Caco-2 (cell line): ENCODE measurements at regions not wholly inside any gene's neighbourhood (a gene's known extent, or its start where the extent isn't known, plus 50 kb on each side); places are given as distances from the start of the nearest gene placed in this dataset.

Source experiments
- BruUV-seq: library from RNA; stranded (reverse); fragments of 400-500 nt; replicated peaks from 2 replicates; lab custom pipeline; 2021; lab: Mats Ljungman, UMichigan
- CTCF ChIA-PET: fragments of 300-600 bp; sonication (Branson Sonifier 250); formaldehyde crosslinking; loops from one replicate; lab custom pipeline; 2022; ENCODE audit warnings: antibody characterized with exemption; lab: Charles Lee
- POLR2A ChIA-PET: fragments of 300-600 bp; sonication (Branson Sonifier 250); formaldehyde crosslinking; loops from one replicate; lab custom pipeline; 2022; ENCODE audit warnings: antibody characterized with exemption; lab: Charles Lee
- DNase-seq, 2 experiments: peaks; one replicate each; pipeline versions ENCODE4 v3.0.0 to v3.0.0-alpha.2; 2020 to 2022
- H3K27me3 ChIP-seq: replicated peaks from 2 replicates; pipeline ENCODE4 v1.6.0; 2011; ENCODE audit warnings: low read length; ENCODE audit not compliant: control insufficient read depth, insufficient read depth
- H3K36me3 ChIP-seq: 2 replicates; pipeline ENCODE4 v1.5.1; 2011; ENCODE audit warnings: low read length; ENCODE audit not compliant: control insufficient read depth, insufficient read depth
- H3K4me1 ChIP-seq: fragments of 250-450 bp; sonication (Bioruptor Pico); 2 replicates; pipeline ENCODE4 v1.5.1; 2020; ENCODE audit warnings: mild to moderate bottlenecking
- H3K4me3 ChIP-seq: 2 replicates; pipeline ENCODE4 v1.5.1; 2011; ENCODE audit warnings: low read depth, mild to moderate bottlenecking, control low read depth, low read length
- H3K9me3 ChIP-seq: fragments of 250-450 bp; sonication (Bioruptor Pico); 2 replicates; pipeline ENCODE4 v1.5.1; 2020; ENCODE audit warnings: mild to moderate bottlenecking, moderate library complexity
- H3K27ac Mint-ChIP-seq: one replicate; pipeline ENCODE4 v1.8.0; 2022; ENCODE audit warnings: mixed read lengths; ENCODE audit not compliant: unreplicated experiment
- H3K27me3 Mint-ChIP-seq: one replicate; pipeline ENCODE4 v1.8.0; 2022; ENCODE audit warnings: mixed read lengths; ENCODE audit not compliant: insufficient read depth, unreplicated experiment
- H3K36me3 Mint-ChIP-seq: one replicate; pipeline ENCODE4 v1.8.0; 2022; ENCODE audit warnings: mild to moderate bottlenecking, mixed read lengths; ENCODE audit not compliant: insufficient read depth, unreplicated experiment
- H3K4me1 Mint-ChIP-seq: one replicate; pipeline ENCODE4 v1.8.0; 2022; ENCODE audit warnings: low read depth, mixed read lengths; ENCODE audit not compliant: unreplicated experiment
- H3K4me3 Mint-ChIP-seq: one replicate; pipeline ENCODE4 v1.8.0; 2022; ENCODE audit warnings: mild to moderate bottlenecking, moderate library complexity, mixed read lengths; ENCODE audit not compliant: unreplicated experiment
- H3K9me3 Mint-ChIP-seq: one replicate; pipeline ENCODE4 v1.8.0; 2022; ENCODE audit warnings: mixed read lengths; ENCODE audit not compliant: unreplicated experiment
- intact Hi-C: fragments of 100-400 bp; cut with micrococcal nuclease; formaldehyde crosslinking; loops from one replicate; pipeline ENCODE4 v1.10.0; 2022; ENCODE audit not compliant: unreplicated experiment
- TF ChIP-seq, protein P1 (sequence below), 2 experiments: fragments of 200-600 bp in 1 of 2; IDR thresholded peaks; 1 replicate in 1 of 2; 2 replicates in 1 of 2; pipeline versions ENCODE4 v1.5.1 to v1.8.0; 2011 to 2022; ENCODE audit warnings: antibody characterized with exemption in 1 of 2, control low read depth in 1 of 2, inconsistent platforms in 1 of 2, low read depth in 1 of 2, low read length in 1 of 2, mild to moderate bottlenecking in 1 of 2, moderate library complexity in 1 of 2; ENCODE audit not compliant: insufficient read depth in 1 of 2, severe bottlenecking in 1 of 2, unreplicated experiment in 1 of 2

GRCh38 chr15:37823601-37824275, 110.7 kb upstream of the TMCO5A start:
- intact Hi-C loops = no loop called here
- H3K36me3 ChIP-seq = no peaks in the 10 kb centered on the region
- Mint-ChIP-seq H3K27ac (no peak overlapping the region), H3K36me3 (no peaks in the 10 kb centered on the region), H3K4me1 (no peaks in the 10 kb centered on the region), H3K9me3 (no peaks in the 10 kb centered on the region), H3K4me3 (no peak overlapping the region), H3K27me3 (peaks cover 3% of the 10 kb centered on the region)
- BruUV-seq = no TSS peak
- no peak for DNase-seq
- no peaks in the 10 kb centered on the region for H3K4me1 ChIP-seq
- TF ChIP-seq, protein P1, sequence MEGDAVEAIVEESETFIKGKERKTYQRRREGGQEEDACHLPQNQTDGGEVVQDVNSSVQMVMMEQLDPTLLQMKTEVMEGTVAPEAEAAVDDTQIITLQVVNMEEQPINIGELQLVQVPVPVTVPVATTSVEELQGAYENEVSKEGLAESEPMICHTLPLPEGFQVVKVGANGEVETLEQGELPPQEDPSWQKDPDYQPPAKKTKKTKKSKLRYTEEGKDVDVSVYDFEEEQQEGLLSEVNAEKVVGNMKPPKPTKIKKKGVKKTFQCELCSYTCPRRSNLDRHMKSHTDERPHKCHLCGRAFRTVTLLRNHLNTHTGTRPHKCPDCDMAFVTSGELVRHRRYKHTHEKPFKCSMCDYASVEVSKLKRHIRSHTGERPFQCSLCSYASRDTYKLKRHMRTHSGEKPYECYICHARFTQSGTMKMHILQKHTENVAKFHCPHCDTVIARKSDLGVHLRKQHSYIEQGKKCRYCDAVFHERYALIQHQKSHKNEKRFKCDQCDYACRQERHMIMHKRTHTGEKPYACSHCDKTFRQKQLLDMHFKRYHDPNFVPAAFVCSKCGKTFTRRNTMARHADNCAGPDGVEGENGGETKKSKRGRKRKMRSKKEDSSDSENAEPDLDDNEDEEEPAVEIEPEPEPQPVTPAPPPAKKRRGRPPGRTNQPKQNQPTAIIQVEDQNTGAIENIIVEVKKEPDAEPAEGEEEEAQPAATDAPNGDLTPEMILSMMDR (IDR thresholded peaks at IDR 0.05; ENCODE audit: insufficient read depth in 1 of 2, low read depth in 1 of 2, low read length in 1 of 2, severe bottlenecking in 1 of 2, unreplicated experiment in 1 of 2) = no peak
- CTCF ChIA-PET = no interaction called here
- H3K27me3 ChIP-seq = no peaks in the 10 kb centered on the region
- H3K9me3 ChIP-seq = no peaks in the 10 kb centered on the region
- POLR2A ChIA-PET = no interaction called here
- H3K4me3 ChIP-seq = no peak overlapping the region

DNA sequence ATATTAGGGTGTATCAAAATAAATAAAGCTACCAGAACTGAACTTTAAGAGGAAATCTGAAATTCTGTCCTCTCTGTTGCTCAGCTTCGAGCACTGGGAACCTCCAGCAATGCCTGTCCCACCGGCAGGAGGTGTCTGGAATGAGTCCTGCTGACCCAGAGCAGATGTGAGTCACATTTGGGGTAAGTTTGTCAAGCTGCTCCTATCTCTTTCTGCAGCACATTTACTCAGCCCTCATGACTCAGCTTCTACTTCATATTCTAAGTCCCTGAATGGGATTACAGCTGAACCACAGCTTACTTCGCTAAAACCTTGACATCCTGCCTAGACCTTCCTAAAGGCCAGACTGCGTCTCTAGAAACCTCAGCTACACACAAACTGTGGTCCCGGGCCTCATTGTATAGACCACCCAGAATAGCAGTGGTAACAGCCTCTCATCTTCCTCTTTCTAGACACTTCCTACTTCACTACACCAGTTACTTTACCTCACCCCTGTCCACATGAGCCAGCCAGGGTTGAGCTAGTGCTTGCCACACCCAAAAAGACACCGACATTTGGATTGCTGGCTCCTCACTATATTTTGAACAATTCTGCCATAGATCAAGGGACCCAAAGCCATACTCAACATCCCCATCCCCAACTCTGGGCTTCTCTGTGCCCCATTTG, 109.6 kb upstream of the TMCO5A start:
- Histone ChIP-seq H3K27me3 (no peaks in the 10 kb centered on the region), H3K4me3 (no peak overlapping the region), H3K9me3 (no peaks in the 10 kb centered on the region), H3K36me3 (no peaks in the 10 kb centered on the region), H3K4me1 (no peaks in the 10 kb centered on the region)
- Mint-ChIP-seq H3K36me3 (no peaks in the 10 kb centered on the region), H3K27ac (no peak overlapping the region), H3K9me3 (no peaks in the 10 kb centered on the region), H3K4me1 (no peaks in the 10 kb centered on the region), H3K4me3 (no peak overlapping the region), H3K27me3 (no peaks in the 10 kb centered on the region)
- no TSS peak for BruUV-seq
- CTCF ChIA-PET = interaction anchor here (0.7 to 1.0 kb wide), 3 partner anchors 56 to 164 kb away, joined by 3 to 4 read pairs (median 3); no protein-coding TSS in a partner anchor
- TF ChIP-seq, protein P1 (IDR thresholded peaks at IDR 0.05; ENCODE audit: insufficient read depth in 1 of 2, low read depth in 1 of 2, low read length in 1 of 2, severe bottlenecking in 1 of 2, unreplicated experiment in 1 of 2) = peak in 1 of 2 experiments; percentile 8
- DNase-seq = no peak
- intact Hi-C loops = no loop called here
- POLR2A ChIA-PET = no interaction called here

DNA sequence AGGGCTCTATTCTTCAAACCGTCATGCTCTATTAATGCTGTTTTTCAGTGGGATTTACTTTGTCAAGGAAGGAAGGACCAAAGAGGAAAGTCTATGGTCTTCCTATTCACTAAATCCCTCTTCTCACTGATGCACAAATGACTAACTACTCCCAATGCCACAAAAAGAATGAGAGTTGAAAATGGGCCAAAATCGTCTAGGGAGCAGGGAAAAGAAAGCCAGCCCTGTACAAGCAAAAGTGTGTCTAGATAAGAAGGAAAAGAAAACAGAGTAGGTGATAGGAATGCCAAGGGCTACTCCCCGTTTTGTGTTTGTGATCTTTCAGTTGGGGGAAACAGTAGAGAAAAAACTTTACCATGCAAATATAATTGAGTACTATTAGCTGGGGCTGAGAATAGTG, 97.2 kb upstream of the TMCO5A start:
- CTCF ChIA-PET = no interaction called here
- no TSS peak for BruUV-seq
- POLR2A ChIA-PET = no interaction called here
- Histone ChIP-seq H3K36me3 (no peaks in the 10 kb centered on the region), H3K27me3 (no peaks in the 10 kb centered on the region), H3K4me1 (no peaks in the 10 kb centered on the region), H3K9me3 (no peaks in the 10 kb centered on the region), H3K4me3 (no peak overlapping the region)
- Mint-ChIP-seq H3K27me3 (peaks cover 2% of the 10 kb centered on the region), H3K9me3 (no peaks in the 10 kb centered on the region), H3K4me1 (no peaks in the 10 kb centered on the region), H3K27ac (no peak overlapping the region), H3K36me3 (no peaks in the 10 kb centered on the region), H3K4me3 (no peak overlapping the region)
- no peak for DNase-seq
- TF ChIP-seq, protein P1 (IDR thresholded peaks at IDR 0.05; ENCODE audit: insufficient read depth in 1 of 2, low read depth in 1 of 2, low read length in 1 of 2, severe bottlenecking in 1 of 2, unreplicated experiment in 1 of 2) = no peak
- intact Hi-C loops = no loop called here
